H9 (cell line): ENCODE measurements at regions not wholly inside any gene's neighbourhood (a gene's known extent, or its start where the extent isn't known, plus 50 kb on each side); places are given as distances from the start of the nearest gene placed in this dataset.

Experiments
- DNase-seq: peaks from one replicate; pipeline ENCODE4 v3.0.0-alpha.2; 2017
- H2AFZ ChIP-seq: one replicate; pipeline ENCODE4 v1.6.1; 2013; ENCODE audit warnings: mild to moderate bottlenecking, low read length, control low read depth, moderate library complexity
- H2AK5ac ChIP-seq: 2 replicates; pipeline ENCODE4 v1.6.1; 2013; ENCODE audit warnings: low read length, control low read depth, mixed read lengths; ENCODE audit not compliant: insufficient read length
- H2BK120ac ChIP-seq: one replicate; pipeline ENCODE4 v1.6.1; 2013; ENCODE audit warnings: low read depth, mild to moderate bottlenecking, low read length, control low read depth, inconsistent platforms; ENCODE audit not compliant: poor library complexity, severe bottlenecking
- H2BK12ac ChIP-seq: 2 replicates; pipeline ENCODE4 v1.6.1; 2013; ENCODE audit warnings: low read length, control low read depth, mixed read lengths, low read depth; ENCODE audit not compliant: insufficient read length
- H2BK15ac ChIP-seq: 2 replicates; pipeline ENCODE4 v1.6.1; 2013; ENCODE audit warnings: low read depth, low read length, control low read depth
- H2BK20ac ChIP-seq: one replicate; pipeline ENCODE4 v1.6.1; 2013; ENCODE audit warnings: low read depth, mild to moderate bottlenecking, low read length, control low read depth, inconsistent platforms; ENCODE audit not compliant: poor library complexity, severe bottlenecking
- H2BK5ac ChIP-seq: 2 replicates; pipeline ENCODE4 v1.6.1; 2013; ENCODE audit warnings: low read length, control low read depth, mixed read lengths; ENCODE audit not compliant: insufficient read length
- H3K14ac ChIP-seq: 2 replicates; pipeline ENCODE4 v1.6.1; 2013; ENCODE audit warnings: low read length, control low read depth; ENCODE audit not compliant: insufficient read depth
- H3K18ac ChIP-seq: 2 replicates; pipeline ENCODE4 v1.6.1; 2013; ENCODE audit warnings: low read depth, mild to moderate bottlenecking, mixed read lengths, low read length, control low read depth; ENCODE audit not compliant: insufficient read length
- H3K23ac ChIP-seq: 2 replicates; pipeline ENCODE4 v1.6.1; 2013; ENCODE audit warnings: low read length, control low read depth, mixed read lengths, low read depth; ENCODE audit not compliant: insufficient read length
- H3K23me2 ChIP-seq: 2 replicates; pipeline ENCODE4 v1.6.1; 2013; ENCODE audit warnings: low read depth, mild to moderate bottlenecking, mixed read lengths, low read length, control low read depth; ENCODE audit not compliant: insufficient read length, poor library complexity, severe bottlenecking
- H3K27ac ChIP-seq: 2 replicates; pipeline ENCODE4 v1.5.1; 2013; ENCODE audit warnings: low read length, control low read depth, mixed read lengths, low read depth; ENCODE audit not compliant: insufficient read length
- H3K27me3 ChIP-seq: 2 replicates; pipeline ENCODE4 v1.6.1; 2013; ENCODE audit warnings: low read length, control low read depth, inconsistent platforms; ENCODE audit not compliant: insufficient read depth
- H3K4ac ChIP-seq: 2 replicates; pipeline ENCODE4 v1.6.1; 2013; ENCODE audit warnings: low read depth, mild to moderate bottlenecking, control low read depth, inconsistent platforms, low read length, moderate library complexity
- H3K4me1 ChIP-seq: 2 replicates; pipeline ENCODE4 v1.6.1; 2013; ENCODE audit warnings: low read length, control low read depth, inconsistent platforms; ENCODE audit not compliant: insufficient read depth
- H3K4me2 ChIP-seq: 2 replicates; pipeline ENCODE4 v1.6.1; 2013; ENCODE audit warnings: low read length, control low read depth, mixed read lengths; ENCODE audit not compliant: insufficient read length, insufficient read depth
- H3K56ac ChIP-seq: 2 replicates; pipeline ENCODE4 v1.6.1; 2013; ENCODE audit warnings: low read depth, mild to moderate bottlenecking, mixed read lengths, low read length, control low read depth; ENCODE audit not compliant: insufficient read length
- H3K79me1 ChIP-seq: 2 replicates; pipeline ENCODE4 v1.6.1; 2013; ENCODE audit warnings: low read depth, mild to moderate bottlenecking, moderate library complexity, low read length, control low read depth, inconsistent platforms; ENCODE audit not compliant: insufficient read depth, poor library complexity, severe bottlenecking
- H3K79me2 ChIP-seq: 2 replicates; pipeline ENCODE4 v1.6.1; 2013; ENCODE audit warnings: low read length, control low read depth, inconsistent platforms; ENCODE audit not compliant: insufficient read depth
- H3K9ac ChIP-seq: 2 replicates; pipeline ENCODE4 v1.6.1; 2013; ENCODE audit warnings: low read length, control low read depth, mixed read lengths; ENCODE audit not compliant: insufficient read length; ENCODE audit errors: extremely low read depth
- H3K9me3 ChIP-seq: one replicate; pipeline ENCODE4 v1.6.1; 2013; ENCODE audit warnings: low read depth, low read length, inconsistent platforms; ENCODE audit not compliant: control insufficient read depth
- H3T11ph ChIP-seq: one replicate; pipeline ENCODE4 v1.6.1; 2013; ENCODE audit warnings: mild to moderate bottlenecking, low read length, control low read depth, inconsistent platforms
- H4K20me1 ChIP-seq: one replicate; pipeline ENCODE4 v1.6.1; 2013; ENCODE audit not compliant: control insufficient read depth, insufficient read length, insufficient read depth
- H4K5ac ChIP-seq: 2 replicates; pipeline ENCODE4 v1.6.1; 2013; ENCODE audit warnings: low read depth, mild to moderate bottlenecking, mixed read lengths, low read length, control low read depth; ENCODE audit not compliant: insufficient read length
- H4K8ac ChIP-seq: replicated peaks from 2 replicates; pipeline ENCODE4 v1.6.1; 2013; ENCODE audit warnings: low read length, control low read depth, mixed read lengths, low read depth; ENCODE audit not compliant: insufficient read length
- H4K91ac ChIP-seq: 2 replicates; pipeline ENCODE4 v1.6.1; 2013; ENCODE audit warnings: low read depth, mild to moderate bottlenecking, moderate library complexity, mixed read lengths, low read length, control low read depth; ENCODE audit not compliant: insufficient read length
- H3K27ac Mint-ChIP-seq, 3 experiments: 2 replicates in 2 of 3; 3 replicates in 1 of 3; pipeline ENCODE4 v1.8.0; 2020 to 2021; ENCODE audit warnings: mixed read lengths in 3 of 3, mild to moderate bottlenecking in 1 of 3, moderate library complexity in 1 of 3
- H3K27me3 Mint-ChIP-seq: 2 replicates; pipeline ENCODE4 v1.8.0; 2021; ENCODE audit warnings: low read depth, mild to moderate bottlenecking, moderate library complexity, mixed read lengths
- H3K36me3 Mint-ChIP-seq, 3 experiments: 2 replicates in 2 of 3; 3 replicates in 1 of 3; pipeline ENCODE4 v1.8.0; 2020 to 2021; ENCODE audit warnings: low read depth in 3 of 3, mixed read lengths in 3 of 3; ENCODE audit not compliant: insufficient read depth in 1 of 3
- H3K4me1 Mint-ChIP-seq, 2 experiments: 2 replicates each; pipeline ENCODE4 v1.8.0; 2020; ENCODE audit warnings: mixed read lengths in 2 of 2
- H3K4me3 Mint-ChIP-seq, 2 experiments: 2 replicates in 1 of 2; 3 replicates in 1 of 2; pipeline ENCODE4 v1.8.0; 2020 to 2021; ENCODE audit warnings: mild to moderate bottlenecking in 2 of 2, mixed read lengths in 2 of 2, moderate library complexity in 1 of 2
- H3K9me3 Mint-ChIP-seq, 2 experiments: 2 replicates in 1 of 2; 3 replicates in 1 of 2; pipeline ENCODE4 v1.8.0; 2020; ENCODE audit warnings: mild to moderate bottlenecking in 2 of 2, mixed read lengths in 2 of 2, moderate library complexity in 1 of 2
- WGBS: extraction: QIAGEN DNeasy Blood & Tissue Kit; methylation state at CpG from one replicate; pipeline ENCODE4 v1.1.7; 2013; ENCODE audit warnings: missing lambda C conversion rate, low lambda C conversion rate, mixed read lengths; ENCODE audit not compliant: insufficient read length; ENCODE audit errors: extremely low coverage; 5-methylcytosine and 5-hydroxymethylcytosine counted together
- TF ChIP-seq, protein P1 (sequence below): fragments of 200-600 bp; sonication (generic); conservative IDR thresholded peaks from 3 replicates; pipeline ENCODE4 v1.8.0; 2021; ENCODE audit warnings: antibody characterized with exemption, mild to moderate bottlenecking

DNA sequence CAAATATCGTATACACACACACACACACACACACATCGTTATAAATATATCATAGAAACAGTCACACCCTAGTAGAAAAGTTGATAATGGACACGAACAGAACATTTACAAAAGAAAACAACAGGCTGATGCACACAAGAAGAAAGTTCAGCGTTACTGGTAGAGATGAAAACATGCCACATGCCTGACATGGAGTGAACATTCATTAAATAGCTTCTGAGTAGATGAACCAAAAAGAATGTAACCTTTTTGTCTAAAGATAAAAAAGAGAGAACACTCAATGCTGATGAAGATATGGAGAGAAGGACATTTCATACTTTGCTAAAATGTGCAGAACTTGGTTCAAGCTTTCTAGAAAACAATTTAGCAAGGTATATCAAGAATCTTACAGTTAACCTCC lies 173.4 kb upstream of the KLF14 start:
- Mint-ChIP-seq H3K4me3 (no peak overlapping the region), H3K27ac (no peak overlapping the region), H3K27me3 (no peaks in the 10 kb centered on the region), H3K4me1 (peaks cover 60 to 63% of the 10 kb centered on the region in 2 experiments), H3K9me3 (no peaks in the 10 kb centered on the region), H3K36me3 (no peaks in the 10 kb centered on the region)
- Histone ChIP-seq H3K23ac (no peak overlapping the region), H2BK120ac (no peak overlapping the region), H2AFZ (no peak overlapping the region), H3K4ac (no peak overlapping the region), H4K20me1 (no peaks in the 10 kb centered on the region), H3T11ph (no peak overlapping the region), H3K9ac (no peak overlapping the region), H4K5ac (no peak overlapping the region), H3K14ac (no peak overlapping the region), H2BK5ac (no peak overlapping the region), H4K8ac (no peak overlapping the region), H2BK15ac (no peak overlapping the region), H3K18ac (no peak overlapping the region), H3K79me2 (no peaks in the 10 kb centered on the region), H3K79me1 (no peaks in the 10 kb centered on the region), H3K4me1 (peaks cover 20% of the 10 kb centered on the region; the same call in 1 of the 2 replicates), H3K27me3 (no peaks in the 10 kb centered on the region), H2AK5ac (no peak overlapping the region), H3K56ac (no peak overlapping the region), H4K91ac (no peak overlapping the region), H3K27ac (no peak overlapping the region), H3K9me3 (no peaks in the 10 kb centered on the region), H3K4me2 (no peak overlapping the region), H2BK12ac (no peak overlapping the region), H2BK20ac (no peak overlapping the region), H3K23me2 (peaks cover 4% of the 10 kb centered on the region)
- no CpG with 5 or more reads among the region's 4 CpGs for WGBS
- DNase-seq, result no peak
- TF ChIP-seq, protein P1, sequence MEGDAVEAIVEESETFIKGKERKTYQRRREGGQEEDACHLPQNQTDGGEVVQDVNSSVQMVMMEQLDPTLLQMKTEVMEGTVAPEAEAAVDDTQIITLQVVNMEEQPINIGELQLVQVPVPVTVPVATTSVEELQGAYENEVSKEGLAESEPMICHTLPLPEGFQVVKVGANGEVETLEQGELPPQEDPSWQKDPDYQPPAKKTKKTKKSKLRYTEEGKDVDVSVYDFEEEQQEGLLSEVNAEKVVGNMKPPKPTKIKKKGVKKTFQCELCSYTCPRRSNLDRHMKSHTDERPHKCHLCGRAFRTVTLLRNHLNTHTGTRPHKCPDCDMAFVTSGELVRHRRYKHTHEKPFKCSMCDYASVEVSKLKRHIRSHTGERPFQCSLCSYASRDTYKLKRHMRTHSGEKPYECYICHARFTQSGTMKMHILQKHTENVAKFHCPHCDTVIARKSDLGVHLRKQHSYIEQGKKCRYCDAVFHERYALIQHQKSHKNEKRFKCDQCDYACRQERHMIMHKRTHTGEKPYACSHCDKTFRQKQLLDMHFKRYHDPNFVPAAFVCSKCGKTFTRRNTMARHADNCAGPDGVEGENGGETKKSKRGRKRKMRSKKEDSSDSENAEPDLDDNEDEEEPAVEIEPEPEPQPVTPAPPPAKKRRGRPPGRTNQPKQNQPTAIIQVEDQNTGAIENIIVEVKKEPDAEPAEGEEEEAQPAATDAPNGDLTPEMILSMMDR, result no peak
